ENCODE measurements at regions not wholly inside any gene's neighbourhood (a gene's known extent, or its start where the extent isn't known, plus 50 kb on each side); places are given as distances from the start of the nearest gene placed in this dataset.
A peak's percentile ranks its signal among the peaks of the same experiment; 100 is the strongest.

DNA sequence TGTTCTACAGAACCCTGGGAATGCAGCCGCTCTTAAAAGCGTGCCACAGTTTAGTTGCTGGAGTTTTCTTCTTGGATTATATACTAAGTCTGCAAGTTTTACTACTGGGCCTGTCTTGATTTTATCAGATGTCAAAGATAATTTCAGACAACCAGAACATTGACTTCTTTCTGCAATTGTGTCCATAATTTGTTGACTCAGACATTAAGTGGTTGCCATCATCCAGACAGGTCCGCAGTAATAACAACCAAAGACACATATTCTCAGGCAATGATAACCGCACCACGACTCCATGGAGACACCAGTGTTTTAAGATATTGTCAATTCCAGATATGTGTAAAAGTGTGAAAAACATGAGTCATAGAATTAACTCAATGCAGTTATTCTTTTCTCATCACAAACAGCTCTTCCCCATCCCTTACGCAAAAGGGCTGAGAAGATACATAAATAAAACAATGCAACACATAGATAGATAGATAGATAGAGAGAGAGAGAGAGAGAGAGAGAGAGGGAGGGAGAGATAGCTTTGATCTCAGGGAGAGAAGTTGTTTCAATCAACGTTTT is 90.4 kb upstream of the FMN2 start:
- DNase-seq: no peak

DNA sequence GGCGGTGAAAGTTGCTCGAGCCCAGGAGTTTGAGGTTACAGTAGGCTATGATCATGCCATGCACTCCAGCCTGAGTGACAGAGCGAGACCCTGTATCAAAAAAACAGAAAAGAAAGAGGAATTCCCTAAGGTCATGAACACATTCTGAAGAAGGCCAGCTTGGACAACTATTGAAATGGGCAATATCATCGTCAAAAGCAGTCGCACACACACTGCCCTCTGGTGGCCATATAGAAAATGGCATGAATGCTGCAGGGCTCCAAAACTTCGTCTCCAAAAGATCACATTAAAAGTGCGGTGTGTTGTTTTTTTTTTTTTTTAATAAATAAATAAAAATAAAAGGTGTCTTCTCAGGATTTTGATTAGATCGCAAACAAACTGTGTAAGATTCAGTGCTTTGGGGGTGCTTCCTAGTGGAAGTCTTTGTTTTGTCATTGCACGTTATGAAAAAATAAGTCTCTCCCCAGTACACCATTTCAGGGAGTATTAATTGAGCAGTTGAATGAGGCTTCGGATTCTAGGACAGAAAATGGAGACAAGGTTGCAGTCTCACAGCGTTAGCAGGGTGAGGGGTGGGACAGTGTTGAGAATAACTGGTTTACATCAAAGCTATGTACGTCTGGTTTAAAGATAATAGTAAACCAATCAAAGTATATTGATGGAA is 87.5 kb upstream of the FMN2 start:
- DNase-seq: no peak

DNA sequence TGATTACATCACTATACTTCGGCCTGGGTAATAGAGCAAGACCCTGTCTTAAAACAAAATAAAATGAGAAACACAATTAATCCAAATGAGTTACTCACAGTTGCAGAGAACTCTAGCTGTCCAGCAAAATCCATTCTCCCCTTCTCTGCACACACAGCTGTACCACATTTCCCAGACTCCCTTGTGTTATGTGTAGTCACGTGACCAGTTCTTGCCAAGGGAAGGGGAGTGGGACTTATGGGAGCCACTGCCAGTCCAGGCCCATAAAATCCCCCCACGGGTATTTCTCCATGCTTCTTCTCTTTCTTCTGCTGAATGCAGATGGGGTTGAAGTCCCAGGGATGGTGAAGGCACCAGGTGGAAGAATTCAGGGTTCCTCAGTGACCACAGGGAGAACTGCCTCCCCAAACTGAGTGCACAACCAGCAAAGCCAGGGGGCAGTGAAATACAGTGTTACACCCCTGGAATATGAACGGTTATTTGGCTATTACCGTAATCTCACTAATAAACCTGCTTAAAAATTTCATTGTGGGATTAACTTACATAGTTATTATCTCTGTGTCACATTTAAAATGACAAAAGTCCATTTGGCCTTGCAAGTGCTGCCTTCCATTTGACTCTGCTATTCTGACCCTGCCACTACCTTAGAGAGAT is 85.6 kb upstream of the FMN2 start:
- no peak for DNase-seq

DNA sequence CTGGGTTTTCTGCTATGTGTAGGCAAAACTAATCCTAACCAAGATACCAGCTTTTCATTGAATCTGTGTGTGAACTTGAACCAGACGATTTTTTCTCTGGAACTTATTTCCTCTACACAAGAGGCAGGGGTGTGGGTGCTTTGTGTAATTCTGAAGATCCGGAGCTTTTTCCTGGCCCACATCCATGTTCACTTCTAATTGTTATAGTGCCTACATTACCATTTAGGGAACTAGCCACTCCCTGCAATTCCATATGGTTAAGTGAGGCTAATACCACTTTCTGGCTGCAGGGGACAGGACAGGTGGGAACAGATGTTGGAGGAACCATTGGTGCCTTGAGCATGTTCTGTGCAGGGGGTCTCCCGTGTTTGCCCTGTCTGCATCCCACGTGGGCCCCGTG is 83.4 kb upstream of the FMN2 start:
- no peak for DNase-seq

DNA sequence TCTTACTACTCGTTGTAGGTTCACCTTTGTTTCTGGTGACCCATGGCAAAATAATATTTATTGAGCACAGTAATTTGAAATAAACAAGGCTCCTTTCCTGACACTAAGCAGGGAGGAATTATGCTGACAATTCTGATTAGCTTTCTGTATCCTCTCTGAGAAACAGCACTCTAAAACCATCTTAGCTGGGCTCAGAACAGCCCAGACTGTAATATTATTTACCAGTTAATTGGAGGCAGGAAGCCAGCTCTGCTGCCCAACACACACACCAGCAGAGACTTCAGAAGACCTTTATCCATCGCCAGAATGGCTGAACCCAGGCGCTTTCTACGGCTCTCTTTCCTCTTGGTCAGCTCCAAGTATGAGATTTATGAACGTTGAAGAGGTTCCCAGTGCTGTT is 77.6 kb upstream of the FMN2 start:
- no peak for DNase-seq

DNA sequence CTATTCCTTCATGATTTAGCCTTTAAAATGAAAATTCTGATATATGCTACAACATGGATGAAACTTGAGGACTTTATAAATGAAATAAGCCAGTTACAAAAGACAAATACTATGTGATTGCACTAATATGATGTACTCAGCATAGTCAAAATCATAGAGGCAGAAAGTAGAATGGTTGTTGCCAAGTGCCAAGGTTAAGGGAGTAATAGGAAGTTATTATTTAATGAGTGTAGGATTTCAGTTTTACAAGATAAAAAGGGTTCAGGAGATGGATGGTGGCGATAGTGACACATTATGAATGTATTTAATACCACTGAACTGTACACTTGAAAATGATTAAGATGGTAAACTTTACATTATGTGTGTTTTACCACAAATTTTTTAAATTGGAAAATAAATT is 73.1 kb upstream of the FMN2 start:
- no peak for DNase-seq

DNA sequence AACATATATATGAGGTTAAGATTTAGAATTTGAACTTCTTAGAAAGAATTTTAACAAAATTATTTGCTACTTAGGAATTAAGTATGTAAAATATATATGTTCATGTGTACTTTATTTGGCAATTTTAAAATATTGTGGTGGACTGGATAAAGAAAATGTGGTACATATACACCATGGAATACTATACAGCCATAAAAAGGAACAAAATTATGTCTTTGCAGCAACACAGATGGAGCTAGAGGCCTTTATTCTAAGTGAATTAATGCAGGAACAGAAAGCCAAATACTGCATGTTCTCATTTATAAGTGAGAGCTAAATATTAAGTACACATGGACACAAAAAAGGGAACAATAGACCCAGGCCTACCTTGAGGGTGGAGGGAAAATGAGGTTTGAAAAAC is 72.2 kb upstream of the FMN2 start:
- no peak for DNase-seq

DNA sequence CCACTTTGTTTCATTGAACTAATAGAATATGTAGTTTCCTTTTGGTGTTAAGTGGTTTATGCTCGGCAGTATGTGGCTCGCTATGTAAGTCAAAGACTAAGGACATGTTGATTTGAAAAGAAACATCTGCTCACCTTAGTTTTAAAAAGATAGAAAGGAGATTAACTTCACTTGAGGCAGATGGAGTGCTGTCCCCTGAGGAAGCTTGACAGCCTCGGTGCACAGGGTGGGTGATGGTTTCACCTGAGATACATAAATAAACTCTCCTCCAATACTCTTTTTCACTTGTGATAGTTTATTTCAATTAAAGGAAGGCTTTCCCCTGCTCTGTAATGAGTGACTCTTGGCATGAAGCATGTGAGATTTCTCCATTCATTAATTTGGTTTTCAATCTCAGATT is 70.8 kb upstream of the FMN2 start:
- no peak for DNase-seq

DNA sequence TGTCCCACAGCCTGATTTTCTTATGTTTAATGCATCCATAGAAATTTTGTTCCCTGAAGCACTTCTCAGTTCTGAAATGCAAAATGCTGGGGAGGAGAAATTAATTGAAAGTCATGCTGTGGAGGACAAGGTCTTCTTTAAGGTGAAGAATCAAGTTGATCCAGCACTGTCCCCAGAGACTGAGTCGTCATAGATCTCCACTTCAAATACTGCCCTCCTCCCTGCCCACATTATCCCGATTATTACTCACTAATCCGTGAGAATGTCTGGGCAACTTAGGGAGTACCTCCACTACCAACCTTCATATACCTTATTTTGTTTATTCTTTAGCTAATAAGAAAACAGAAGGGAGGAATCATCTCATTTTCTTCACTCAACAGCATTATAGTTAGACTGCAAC is 70.0 kb upstream of the FMN2 start:
- DNase-seq: no peak

DNA sequence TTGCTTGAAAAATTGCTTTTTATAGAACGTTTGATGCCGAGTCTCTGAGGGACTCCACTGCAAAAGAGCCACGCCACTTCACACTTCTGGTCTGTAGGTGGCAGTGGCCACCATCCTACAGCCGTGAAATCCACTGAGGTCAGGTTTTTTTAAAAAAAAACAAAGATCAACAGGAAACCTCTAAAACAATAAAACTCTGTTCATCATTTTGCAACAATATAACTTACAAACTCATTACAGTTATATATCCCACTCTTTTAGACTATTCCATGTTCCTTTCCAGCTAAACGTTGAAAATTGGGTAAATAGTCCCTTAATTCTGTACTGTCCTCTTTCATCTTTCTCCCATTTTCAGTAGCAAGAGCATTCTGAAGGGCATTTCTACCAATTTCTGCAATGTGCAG is 64.6 kb upstream of the FMN2 start:
- peak; percentile 41 for DNase-seq

DNA sequence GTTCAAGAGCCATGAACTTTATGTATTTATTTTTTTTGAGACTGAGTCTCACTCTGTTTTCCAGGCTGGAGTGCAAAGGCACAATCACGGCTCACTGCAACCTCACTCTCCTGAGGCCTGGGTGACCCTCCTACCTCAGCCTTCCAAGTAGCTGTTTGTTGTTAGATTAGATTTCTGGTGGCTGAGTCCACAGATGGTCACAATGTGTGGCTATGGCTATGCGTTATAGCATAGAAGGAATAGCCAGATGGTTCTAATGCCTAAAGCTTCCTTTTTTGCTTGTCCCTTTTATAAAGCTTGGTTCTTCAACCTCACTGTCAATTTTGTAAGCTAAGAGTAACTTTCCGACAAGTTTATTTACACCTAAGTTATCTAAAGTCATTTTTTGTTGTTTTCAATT is 62.3 kb upstream of the FMN2 start:
- no peak for DNase-seq

DNA sequence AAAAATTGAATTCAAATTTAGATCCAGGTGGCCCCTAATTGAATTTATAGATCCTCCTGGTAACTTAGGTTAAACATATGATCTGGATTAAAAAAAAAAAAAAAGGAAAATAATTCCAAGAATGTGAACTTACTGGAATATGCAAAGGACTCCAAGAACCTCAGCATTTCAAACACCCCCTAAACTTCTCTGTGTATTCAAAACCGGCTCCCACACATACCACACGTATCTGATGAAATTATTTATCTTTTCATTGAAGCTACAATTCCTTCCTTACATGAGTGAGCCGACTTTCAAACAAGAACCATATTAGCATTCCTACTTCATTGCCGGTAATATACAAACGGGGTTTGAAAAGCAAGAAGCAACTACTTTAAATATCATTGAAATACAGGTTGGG is 61.4 kb upstream of the FMN2 start:
- no peak for DNase-seq

DNA sequence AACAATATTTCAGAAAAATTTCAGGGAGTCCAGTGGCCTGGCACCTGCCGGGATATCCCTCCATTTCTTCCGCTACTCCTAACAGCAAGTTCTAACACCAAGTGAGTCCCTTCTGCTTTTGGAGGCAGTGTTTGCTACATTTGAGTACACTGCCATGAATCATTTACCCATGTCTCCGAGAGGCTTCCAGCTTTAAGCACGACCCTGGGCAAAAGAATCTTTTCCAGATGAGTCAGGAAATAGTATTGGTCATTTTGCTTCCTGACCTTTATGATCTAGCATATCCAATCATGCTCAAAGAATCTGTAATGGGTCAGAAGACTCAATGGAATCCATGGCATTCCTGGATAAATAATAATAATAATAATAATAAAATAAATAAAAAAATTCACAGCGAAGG is 60.7 kb upstream of the FMN2 start:
- no peak for DNase-seq

DNA sequence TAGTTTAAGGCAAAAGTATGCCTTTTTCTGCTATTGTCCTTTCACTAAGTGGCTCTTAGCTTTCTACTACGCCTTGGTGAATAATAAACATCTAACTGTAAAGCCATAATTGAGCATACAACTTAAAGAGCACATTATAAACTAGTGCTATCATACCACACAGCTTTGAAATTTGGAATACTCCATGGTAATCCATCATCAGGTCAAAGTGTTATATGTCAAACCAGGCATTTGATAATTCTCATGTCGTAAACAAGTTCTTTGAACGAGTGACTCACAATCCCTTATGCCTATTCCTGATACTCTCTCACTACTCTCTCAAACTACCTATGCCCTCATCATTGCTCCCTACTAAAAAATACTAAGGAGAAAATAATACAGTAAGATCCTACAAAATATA is 60.3 kb upstream of the FMN2 start:
- no peak for DNase-seq

DNA sequence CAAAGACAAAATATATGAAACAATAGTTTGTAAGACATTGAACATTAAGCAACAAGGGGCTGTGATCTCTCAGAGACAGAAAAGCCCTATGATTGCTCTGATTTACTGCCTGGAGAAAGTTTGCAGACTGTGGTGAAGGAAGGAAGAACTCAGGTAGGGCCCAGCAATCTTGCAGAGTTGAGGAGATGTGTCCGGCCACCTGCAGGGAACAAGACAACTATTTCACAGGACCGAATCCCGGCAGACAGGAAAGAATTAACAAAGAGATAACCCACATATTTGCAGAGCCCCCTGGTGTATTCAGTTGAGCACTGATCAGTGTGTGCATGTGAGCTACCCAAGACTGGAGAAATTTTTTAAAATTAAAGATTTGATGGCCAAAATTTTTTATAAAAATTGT is 58.3 kb upstream of the FMN2 start:
- DNase-seq: no peak

DNA sequence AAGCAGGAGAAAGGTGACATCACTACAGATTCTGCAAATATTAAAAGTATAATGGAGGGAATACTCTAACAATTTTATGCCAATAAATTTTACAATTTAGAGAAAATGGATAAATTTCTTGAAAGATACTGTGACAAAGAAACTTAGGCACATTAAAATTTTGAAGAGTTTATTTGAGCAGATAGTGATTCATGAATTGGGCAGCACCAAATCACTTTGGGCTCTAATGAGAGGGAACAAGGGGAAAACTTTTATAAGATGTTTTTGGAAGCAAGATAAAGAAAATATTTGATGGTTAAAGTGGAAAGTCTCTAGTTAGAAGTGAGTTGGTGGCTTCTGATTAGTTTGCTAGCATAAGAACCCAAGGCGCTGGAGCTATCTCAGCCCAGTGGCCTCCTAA is 55.2 kb upstream of the FMN2 start:
- DNase-seq: no peak

All from NCI-H1048 (cell line).